Bronchial epithelial cell (primary cell): ENCODE measurements at regions not wholly inside any gene's neighbourhood (a gene's known extent, or its start where the extent isn't known, plus 50 kb on each side); places are given as distances from the start of the nearest gene placed in this dataset.

ENCODE experiments used
- DNase-seq: peaks from one replicate; pipeline ENCODE4 v3.0.0-alpha.2; 2010; ENCODE audit warnings: low read depth
- FAIRE-seq: peaks from 2 replicates; lab custom pipeline; 2011; peaks lifted over from hg19 to GRCh38; lab: Jason Lieb, UNC
- H3K27me3 ChIP-seq: 2 replicates; pipeline ENCODE4 v1.5.1; 2011; ENCODE audit warnings: low read length; ENCODE audit not compliant: control insufficient read depth, insufficient read depth
- H3K36me3 ChIP-seq: 2 replicates; pipeline ENCODE4 v1.5.1; 2011; ENCODE audit warnings: low read length; ENCODE audit not compliant: control insufficient read depth, insufficient read depth
- H3K4me3 ChIP-seq: 2 replicates; pipeline ENCODE4 v1.5.1; 2011; ENCODE audit warnings: mild to moderate bottlenecking, low read depth, low read length, control low read depth
- CTCF ChIP-seq: IDR thresholded peaks from 2 replicates; pipeline ENCODE4 v1.5.1; 2011; ENCODE audit warnings: mild to moderate bottlenecking, moderate library complexity, low read length, control low read depth, inconsistent platforms; ENCODE audit not compliant: insufficient read depth, severe bottlenecking

DNA sequence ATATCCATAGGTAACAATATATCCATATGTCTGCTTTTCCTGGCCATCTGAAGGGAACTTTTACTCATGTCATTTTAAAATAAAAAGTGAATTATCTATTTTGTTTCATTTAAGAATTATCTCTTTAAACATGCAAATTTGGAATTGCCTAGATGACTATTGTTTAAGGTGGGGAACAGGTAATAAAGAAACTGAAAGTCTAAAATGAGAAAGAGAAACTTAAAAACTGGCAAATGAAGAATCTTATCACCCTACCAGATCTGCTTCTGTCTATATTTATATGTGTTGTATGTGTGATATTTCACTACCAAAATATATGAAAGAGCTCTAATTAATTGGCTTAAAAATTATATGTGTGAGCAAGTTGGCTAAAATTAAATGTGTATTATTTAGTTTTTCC lies 243.2 kb upstream of the KCNH7 start:
- H3K27me3 ChIP-seq: no peaks in the 10 kb centered on the region

GRCh38 chr2:163077241-163077640 lies 238.7 kb upstream of the KCNH7 start:
- DNase-seq (no peak), FAIRE-seq (no peak)
- TF ChIP-seq CTCF: no peak
- Histone ChIP-seq H3K4me3 (no peak overlapping the region), H3K27me3 (no peaks in the 10 kb centered on the region), H3K36me3 (no peaks in the 10 kb centered on the region)

More for the DNA sequence above, 243.2 kb upstream of the KCNH7 start:
- no peak overlapping the region for H3K4me3 ChIP-seq
- no peak for TF ChIP-seq CTCF
- H3K36me3 ChIP-seq: no peaks in the 10 kb centered on the region
- DNase-seq (no peak), FAIRE-seq (no peak)

DNA sequence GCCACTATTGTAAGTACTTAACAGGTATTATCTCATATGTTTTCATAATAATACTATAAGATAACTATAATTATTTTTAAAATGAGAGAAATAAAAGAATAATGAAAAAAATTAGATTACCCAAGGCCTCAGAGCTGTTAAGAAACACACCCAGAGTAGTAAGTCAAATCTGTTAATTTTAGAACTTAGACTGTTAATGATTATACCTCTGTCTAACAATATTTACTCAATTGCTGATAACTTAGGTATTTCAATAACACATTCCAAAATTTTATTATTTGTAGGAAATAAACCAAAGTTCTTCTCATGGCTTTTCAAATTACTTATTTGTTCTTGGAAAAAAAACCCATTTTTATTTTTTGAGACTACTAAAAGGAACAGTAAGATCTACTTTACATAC lies 227.5 kb upstream of the KCNH7 start:
- FAIRE-seq (no peak), DNase-seq (no peak)
- no peaks in the 10 kb centered on the region for H3K27me3 ChIP-seq
- no peak overlapping the region for H3K4me3 ChIP-seq
- no peaks in the 10 kb centered on the region for H3K36me3 ChIP-seq
- TF ChIP-seq CTCF: no peak

DNA sequence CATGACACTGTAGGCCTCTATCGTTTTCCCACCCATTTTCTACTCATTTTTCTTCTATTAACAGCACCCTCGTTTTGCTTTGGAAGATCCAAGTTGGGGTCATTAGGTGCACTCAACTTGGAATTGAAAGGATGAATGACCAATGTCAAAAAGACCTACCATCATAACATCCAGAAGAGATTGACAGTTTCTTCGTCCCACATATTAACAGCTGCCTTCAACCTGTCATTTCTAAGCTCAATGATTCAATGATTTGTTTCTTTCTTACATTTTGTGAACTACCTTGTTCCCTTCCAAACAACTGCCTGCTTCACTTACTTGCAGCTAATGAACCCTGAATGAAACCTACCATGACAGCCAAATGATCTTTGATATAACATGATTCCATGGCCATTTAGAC lies 224.0 kb upstream of the KCNH7 start:
- no peaks in the 10 kb centered on the region for H3K27me3 ChIP-seq
- H3K36me3 ChIP-seq: no peaks in the 10 kb centered on the region
- FAIRE-seq: no peak
- no peak for DNase-seq
- no peak overlapping the region for H3K4me3 ChIP-seq
- TF ChIP-seq CTCF: no peak

DNA sequence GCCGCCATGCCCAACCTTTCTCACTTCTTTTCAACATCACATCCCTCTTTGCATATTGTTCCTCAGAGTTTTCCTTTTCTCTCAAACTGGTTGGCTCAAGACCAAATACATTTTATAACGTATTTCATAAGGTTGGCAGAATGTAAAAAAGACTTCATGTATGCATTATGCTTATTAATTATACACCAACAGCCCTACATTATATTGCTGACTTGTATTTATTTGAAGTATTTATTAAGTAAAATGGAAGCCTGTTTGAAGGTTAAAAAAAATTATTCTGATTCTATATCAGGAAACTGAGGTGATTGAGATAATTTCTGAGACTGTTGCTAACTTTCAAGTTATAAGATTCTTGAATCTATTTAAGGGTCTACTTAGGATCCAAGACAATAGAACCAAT lies 208.0 kb upstream of the KCNH7 start:
- DNase-seq (no peak), FAIRE-seq (no peak)
- Histone ChIP-seq H3K36me3 (no peaks in the 10 kb centered on the region), H3K4me3 (no peak overlapping the region), H3K27me3 (no peaks in the 10 kb centered on the region)
- no peak for TF ChIP-seq CTCF

- no peak for TF ChIP-seq CTCF
- FAIRE-seq (no peak), DNase-seq (no peak)
- H3K4me3 ChIP-seq: no peak overlapping the region
- H3K36me3 ChIP-seq: no peaks in the 10 kb centered on the region
- no peaks in the 10 kb centered on the region for H3K27me3 ChIP-seq
Measured at GRCh38 chr2:163045830-163046229, 207.3 kb upstream of the KCNH7 start.
